Tibial nerve (tissue), 3 donors: ENCODE measurements at regions not wholly inside any gene's neighbourhood (a gene's known extent, or its start where the extent isn't known, plus 50 kb on each side); places are given as distances from the start of the nearest gene placed in this dataset.

Source experiments
- CTCF ChIP-seq, 5 experiments: fragments of 200-600 bp in 3 of 5; fragments of 450-650 bp in 2 of 5; sonication (generic) in 3 of 5; IDR thresholded peaks; one replicate each; pipeline ENCODE4 v1.5.1; 2016 to 2019; ENCODE audit warnings: antibody characterized with exemption in 5 of 5, mild to moderate bottlenecking in 3 of 5, moderate library complexity in 2 of 5
- POLR2A ChIP-seq, 2 donors: fragments of 450-650 bp; IDR thresholded peaks; one replicate each; pipeline ENCODE4 v1.6.1; 2017; ENCODE audit warnings: antibody characterized with exemption in 2 of 2, mild to moderate bottlenecking in 2 of 2, moderate library complexity in 2 of 2

GRCh38 chr13:109387471-109387870 is 398.9 kb downstream of the IRS2 start:
- no peak for TF ChIP-seq POLR2A (IDR thresholded peaks at IDR 0.05)
- TF ChIP-seq CTCF (IDR thresholded peaks at IDR 0.05): no peak
